AG09319 (cell line): ENCODE measurements at regions not wholly inside any gene's neighbourhood (a gene's known extent, or its start where the extent isn't known, plus 50 kb on each side); places are given as distances from the start of the nearest gene placed in this dataset.
"Not testable (repeated sequence)": the region's sequence is repeated elsewhere in the genome, so short reads cannot be mapped to it uniquely, and the experiment has no call there.

Experiments used
- DNase-seq: peaks from one replicate; pipeline ENCODE4 v3.0.0-alpha.2; 2010; ENCODE audit warnings: low read depth; ENCODE audit errors: extremely low read depth
- TF ChIP-seq, protein P1 (sequence below): IDR thresholded peaks from 2 replicates; pipeline ENCODE4 v1.5.1; 2011; ENCODE audit warnings: low read depth, mild to moderate bottlenecking, inconsistent platforms, low read length, moderate library complexity

- TF ChIP-seq, protein P1, sequence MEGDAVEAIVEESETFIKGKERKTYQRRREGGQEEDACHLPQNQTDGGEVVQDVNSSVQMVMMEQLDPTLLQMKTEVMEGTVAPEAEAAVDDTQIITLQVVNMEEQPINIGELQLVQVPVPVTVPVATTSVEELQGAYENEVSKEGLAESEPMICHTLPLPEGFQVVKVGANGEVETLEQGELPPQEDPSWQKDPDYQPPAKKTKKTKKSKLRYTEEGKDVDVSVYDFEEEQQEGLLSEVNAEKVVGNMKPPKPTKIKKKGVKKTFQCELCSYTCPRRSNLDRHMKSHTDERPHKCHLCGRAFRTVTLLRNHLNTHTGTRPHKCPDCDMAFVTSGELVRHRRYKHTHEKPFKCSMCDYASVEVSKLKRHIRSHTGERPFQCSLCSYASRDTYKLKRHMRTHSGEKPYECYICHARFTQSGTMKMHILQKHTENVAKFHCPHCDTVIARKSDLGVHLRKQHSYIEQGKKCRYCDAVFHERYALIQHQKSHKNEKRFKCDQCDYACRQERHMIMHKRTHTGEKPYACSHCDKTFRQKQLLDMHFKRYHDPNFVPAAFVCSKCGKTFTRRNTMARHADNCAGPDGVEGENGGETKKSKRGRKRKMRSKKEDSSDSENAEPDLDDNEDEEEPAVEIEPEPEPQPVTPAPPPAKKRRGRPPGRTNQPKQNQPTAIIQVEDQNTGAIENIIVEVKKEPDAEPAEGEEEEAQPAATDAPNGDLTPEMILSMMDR: no peak
- no peak for DNase-seq
Measured at GRCh38 chr18:41059126-41059415, 896.0 kb upstream of the PIK3C3 start.

GRCh38 chr18:41058351-41059125, 896.5 kb upstream of the PIK3C3 start:
- TF ChIP-seq, protein P1: no peak
- no peak for DNase-seq

GRCh38 chr18:41052625-41053024, 902.4 kb upstream of the PIK3C3 start:
- DNase-seq: no peak
- TF ChIP-seq, protein P1: no peak

- DNase-seq: not testable (repeated sequence)
Measured at GRCh38 chr18:41046250-41046649, 908.8 kb upstream of the PIK3C3 start.

- TF ChIP-seq, protein P1: no peak
Measured at GRCh38 chr18:41043876-41044275, 911.2 kb upstream of the PIK3C3 start.

DNA sequence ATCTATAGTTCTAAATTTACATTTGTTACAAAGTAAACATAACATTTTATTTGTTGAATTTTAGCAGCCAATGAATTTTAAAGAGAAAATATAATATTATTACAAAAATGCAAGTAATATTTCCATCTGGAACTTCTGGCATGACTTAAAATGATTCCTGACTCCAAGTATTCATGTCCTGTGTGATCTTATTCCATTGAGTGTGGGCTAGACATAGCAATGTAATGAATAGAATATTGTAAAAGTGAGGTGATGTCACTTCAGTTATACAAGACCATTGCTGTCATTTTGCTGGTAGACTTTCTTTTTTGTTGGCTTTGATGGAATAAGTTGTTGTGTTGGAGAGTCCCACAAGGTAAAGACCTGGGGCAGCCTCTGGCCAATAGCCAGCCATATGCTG, 912.2 kb upstream of the PIK3C3 start:
- TF ChIP-seq, protein P1: no peak

More at GRCh38 chr18:41043876-41044275, 911.2 kb upstream of the PIK3C3 start:
- no peak for DNase-seq

GRCh38 chr18:41038071-41038470, 917.0 kb upstream of the PIK3C3 start:
- DNase-seq: no peak
- TF ChIP-seq, protein P1: no peak

More for the DNA sequence above, 912.2 kb upstream of the PIK3C3 start:
- no peak for DNase-seq

DNA sequence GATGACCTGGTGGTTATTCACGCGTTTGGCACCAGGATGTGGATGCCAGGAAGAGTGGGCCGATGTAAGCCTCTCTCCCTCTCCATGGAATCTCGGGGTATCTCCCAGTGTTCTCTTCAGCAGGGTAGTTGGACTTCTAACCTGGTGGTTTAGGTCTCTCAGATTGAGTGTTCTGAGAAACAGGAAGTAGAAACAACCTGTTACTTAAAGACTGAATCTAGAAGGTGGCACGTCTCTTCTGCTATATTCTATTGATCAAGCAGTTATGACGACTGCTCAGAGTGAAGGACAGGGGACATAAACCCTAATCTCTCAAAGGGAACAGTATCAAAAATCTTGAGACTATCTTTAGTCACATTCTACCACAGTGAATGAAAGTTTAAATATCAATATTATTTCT, 918.7 kb upstream of the PIK3C3 start:
- DNase-seq: no peak
- TF ChIP-seq, protein P1: no peak
